HG02852 (cell line): ENCODE measurements at regions not wholly inside any gene's neighbourhood (a gene's known extent, or its start where the extent isn't known, plus 50 kb on each side); places are given as distances from the start of the nearest gene placed in this dataset.

Experiments used
- ATAC-seq: cut with Tn5 transposase; IDR thresholded peaks from one replicate; pipeline ENCODE4 v1.9.1; 2021; ENCODE audit warnings: mild to moderate bottlenecking, moderate library complexity; ENCODE audit not compliant: unreplicated experiment

DNA sequence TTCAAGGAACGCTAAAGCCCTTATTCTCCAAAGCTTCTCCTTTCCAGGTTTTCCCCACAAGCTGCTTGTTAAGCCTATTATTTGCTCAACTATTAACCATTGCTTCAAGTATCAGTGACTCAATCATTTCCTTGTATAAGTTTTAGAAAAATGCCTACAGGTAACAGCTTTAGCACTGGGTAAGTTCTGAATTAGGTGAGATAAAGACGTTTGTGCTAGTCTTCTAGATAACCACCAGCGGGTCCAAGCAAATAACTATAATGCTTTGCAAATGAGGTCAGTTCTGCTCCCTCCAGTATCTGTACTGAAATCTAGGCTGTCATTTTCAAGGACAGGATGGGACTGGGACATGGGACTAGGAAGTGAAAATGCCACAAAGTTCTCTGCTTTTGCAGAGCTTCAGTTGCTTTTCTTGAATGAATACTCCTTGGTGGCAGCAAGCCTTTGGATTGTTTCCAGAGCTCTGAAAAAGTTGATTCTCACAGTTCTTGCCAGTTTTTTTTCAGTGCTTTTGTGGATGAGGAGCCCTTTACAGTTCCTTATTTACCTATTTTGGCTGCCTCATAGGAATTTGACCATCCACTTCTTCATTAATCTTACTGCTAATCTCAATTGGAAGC, 1487.7 kb downstream of the EFNB2 start:
- ATAC-seq, result no peak

DNA sequence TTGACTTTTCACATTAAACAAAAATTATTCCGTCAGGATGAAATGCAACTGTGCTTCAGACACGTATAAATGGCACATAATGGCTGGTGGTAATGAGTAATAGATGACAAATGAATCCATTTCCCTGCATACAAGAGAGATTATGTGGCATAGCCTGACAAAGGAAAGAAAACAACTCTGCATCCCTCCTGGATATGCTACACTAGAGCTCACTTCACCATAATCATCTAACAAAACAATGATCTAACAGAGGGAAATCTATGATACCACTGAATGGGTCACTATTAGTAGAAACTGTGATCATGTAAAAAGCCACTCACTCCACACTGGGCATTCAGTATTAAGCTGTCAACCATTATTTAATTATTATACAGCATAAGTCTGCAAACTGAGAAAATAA, 1498.4 kb downstream of the EFNB2 start:
- no peak for ATAC-seq

DNA sequence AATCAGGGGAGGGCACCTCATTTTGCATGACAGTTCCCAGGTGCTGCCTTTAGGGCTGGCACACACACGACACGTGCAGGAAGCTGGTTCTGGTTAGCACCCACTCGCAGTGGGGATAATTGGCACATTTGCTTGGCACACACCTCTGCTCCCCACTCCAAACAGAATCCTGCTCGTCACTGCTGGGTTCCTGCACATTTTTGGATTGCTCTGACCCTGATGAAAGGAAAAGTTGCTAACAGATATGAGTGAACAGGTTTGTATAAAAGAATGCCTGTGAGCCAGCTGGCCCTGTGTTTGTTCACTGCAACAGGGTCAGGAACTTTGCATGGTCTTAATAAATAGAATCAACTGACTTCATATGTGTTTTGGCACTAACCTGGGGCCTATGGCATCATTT, 1500.4 kb downstream of the EFNB2 start:
- ATAC-seq, result no peak

DNA sequence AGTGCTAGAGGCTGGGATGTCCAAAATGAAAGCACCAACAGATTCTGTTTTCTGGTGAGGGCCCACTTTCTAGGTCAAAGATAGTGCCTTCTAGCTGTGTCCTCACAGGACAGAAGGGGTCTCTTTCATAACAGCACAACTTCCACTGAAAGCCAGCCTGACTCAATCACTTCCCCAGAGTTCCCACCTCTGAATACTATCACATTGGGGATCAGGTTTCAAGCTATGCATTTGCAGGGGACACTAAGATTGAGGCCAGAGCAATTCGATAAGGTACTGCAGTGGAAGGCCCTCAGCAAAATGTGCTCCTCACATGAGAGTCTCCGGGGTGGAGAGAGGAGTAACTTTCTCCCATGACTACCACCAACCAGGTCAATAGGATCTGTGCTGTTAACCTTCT, 1501.5 kb downstream of the EFNB2 start:
- ATAC-seq, result no peak

DNA sequence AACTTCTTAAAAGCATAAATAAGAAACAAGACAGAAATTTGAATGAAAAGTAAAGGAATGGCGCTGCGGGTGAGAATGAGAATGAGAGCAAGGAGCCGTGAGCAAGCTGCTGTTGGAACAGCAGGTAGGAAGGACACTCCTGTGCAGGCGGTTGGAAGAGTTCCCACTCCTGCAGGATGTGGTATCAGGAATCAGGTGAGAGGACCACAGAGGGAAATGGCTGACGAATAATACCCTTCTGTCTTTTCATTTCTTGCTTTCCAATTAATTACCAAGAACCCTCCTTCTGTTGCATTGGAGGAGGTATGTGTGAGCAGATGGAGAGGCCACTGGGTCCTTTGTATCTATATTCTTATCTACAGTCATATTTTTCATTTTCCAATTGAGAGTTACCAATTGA, 1504.2 kb downstream of the EFNB2 start:
- no peak for ATAC-seq

DNA sequence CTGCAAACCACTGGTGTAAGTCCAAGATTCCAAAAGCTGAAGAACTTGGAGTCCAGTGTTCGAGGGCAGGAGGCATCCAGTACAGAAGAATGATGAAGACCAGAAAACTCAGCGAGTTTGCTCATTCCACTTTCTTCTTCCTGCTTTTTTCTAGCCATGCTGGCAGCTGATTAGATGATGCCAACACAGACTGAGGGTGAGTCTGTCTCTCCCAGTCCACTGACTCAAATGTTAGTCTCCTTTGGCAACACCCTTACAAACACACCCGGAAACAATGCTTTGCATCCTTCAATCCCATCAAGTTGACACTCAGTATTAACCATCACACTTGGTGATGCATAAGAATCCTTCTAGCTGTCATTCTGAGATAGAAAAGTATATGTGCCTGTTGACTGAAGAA, 1504.6 kb downstream of the EFNB2 start:
- ATAC-seq, result no peak

DNA sequence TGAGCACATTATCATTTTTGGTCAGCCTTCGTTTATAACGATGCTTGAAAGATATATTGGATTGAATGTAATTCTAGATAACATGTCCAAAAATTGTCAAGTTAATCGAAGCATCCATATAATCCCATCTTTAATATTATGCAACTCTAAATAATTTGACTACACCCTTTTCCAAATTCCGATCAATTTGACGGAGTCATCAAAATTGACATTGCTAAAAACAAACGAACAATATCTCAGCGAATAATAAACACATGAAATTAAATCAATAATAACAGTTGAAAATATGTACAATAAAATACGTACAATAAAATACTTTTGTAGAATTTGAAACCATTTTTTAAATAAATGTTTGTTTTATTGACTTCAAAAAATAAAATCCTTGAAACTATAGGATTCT, 1516.4 kb downstream of the EFNB2 start:
- ATAC-seq, result no peak

DNA sequence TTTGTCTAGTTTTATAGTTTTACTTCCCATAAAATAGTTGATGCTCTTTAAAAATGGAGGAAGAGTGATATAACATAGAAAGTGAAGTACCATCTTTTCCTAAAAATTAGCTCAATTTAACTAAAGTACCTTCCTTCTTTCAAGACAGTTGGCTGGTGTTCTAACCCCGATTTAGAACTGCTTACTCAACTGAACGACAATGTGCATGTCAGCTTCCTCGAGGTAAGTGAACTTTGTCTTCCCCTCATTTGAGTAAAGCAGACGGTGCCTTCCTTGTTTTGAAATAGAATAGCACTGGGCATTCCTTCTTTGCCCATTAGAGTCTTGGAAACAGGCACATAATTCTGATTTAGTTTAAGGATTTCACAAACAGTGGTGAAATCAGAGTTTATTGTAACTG, 1519.2 kb downstream of the EFNB2 start:
- ATAC-seq, result no peak

DNA sequence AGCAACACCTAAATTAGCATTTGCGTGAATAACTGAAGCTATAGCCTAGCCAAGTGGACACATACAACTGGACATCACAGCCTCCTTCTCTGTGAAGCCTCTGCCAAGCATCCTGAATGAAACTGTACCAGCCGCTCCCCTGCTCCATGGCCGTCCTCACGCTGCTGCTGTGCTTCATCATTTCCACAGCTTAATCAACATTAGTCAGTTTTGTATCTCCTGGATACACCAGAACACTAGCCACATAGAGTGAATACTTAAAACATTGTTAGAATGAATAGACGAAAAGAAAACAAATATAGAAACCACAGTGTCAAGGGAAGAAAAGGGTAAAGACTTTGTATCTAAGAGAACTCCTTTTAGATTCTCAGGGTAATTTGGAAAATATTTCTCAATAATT, 1526.9 kb downstream of the EFNB2 start:
- ATAC-seq, result no peak

DNA sequence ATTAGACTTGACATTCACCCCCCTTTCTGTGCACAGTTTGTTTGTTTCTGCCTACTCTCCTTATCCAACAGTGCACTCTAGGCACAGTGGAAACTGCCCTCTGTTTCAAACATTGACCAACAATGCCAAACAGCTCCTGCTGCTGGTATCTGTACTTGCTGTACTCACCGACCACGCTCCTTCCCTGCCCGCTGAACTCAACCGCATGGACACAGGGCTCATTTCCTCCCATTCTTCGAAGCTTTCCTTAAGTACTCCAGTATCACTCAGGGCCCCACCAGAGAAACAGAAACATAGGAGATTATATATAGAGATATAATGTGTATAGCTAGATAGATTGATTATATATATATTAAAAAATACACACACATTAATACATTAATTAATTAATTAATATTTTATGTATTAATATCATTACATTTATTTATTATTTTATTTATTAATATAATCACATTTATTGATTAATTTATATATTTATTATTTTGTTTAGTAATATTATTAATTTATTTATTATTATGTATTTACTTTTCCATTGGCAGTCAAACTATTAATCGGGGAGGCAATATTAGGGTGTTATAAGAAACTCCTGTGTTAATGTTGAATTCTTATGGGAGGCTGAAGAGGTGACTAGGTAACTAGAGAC, 1528.2 kb downstream of the EFNB2 start:
- ATAC-seq, result no peak

DNA sequence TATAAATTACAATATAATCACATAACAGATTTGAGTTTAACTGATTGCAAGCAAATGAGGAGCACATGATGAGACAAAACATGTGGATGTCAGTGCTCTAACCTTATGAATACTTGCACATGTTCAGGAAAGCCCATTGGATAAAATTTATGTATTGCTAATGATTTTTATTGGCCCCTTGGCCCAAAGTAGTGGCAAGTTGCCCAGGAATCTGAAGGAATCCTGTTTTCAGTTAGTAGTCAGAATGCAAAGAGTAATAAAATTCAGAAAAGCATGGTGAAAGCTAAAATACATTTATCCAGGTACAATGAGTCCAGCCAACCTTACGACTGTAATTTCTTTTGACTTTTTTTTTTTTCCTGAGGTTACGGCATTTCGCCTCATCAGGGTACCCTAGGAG, 1539.4 kb downstream of the EFNB2 start:
- ATAC-seq, result no peak

DNA sequence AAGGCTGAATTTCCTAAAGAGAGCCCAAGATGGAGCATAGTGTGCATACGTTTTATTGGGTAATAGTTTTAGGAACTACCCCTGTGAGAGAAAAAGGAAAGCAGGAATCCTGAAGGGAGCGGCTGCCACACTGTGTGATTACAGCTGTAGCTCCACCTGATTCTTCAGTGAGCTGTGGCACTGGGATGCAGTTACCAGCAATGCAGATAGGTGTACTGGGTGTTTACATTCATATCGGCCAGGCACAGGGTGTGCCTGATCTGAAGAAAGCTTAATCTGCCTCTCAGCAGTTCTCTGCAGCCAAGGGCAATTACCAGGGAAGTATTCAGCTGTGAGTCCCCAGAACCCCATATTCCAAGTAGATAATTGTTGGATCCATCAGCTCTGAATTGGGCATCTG, 1541.8 kb downstream of the EFNB2 start:
- no peak for ATAC-seq

DNA sequence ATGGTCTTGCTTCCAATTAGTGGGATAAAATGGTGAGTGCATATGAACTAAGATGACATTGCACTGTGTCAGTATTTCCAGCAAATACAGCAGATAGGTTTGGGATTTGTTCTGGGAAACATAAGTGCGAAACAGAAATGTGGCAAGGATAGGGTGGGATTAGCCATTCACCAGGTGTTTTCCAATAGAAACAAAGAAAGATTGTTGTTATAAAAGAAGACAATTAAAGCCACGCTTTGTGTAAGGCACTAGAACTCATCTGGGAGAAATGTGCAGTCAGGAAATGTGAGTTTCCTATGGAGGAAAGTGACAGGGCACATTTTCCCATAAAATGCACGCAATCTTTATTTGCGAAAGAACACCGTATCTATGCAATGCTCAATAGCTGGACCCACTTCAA, 1547.8 kb downstream of the EFNB2 start:
- no peak for ATAC-seq

DNA sequence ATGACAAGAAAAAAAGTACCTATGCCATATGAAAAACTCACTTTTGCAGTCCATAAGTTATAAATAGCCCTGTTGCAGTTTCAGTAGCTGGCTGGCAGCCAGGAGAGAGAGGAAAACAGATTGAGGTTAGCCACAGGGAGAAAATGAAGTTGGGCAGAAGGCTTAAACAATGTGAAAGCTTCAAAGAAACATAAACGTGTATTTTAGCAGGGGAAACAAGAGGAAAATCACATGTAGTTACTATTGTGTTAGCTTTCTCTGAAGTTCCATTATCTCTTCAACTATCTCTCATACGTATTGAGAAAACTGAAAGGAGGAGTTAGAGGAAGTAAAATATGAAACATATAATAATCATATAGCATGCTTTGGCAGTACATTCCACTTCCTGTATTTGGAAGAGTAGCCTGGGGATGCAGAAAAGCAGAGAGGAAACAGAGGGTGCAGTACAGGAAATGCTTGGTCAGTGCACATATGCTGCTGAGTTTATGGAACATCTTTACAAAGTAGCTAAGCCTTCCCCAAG, 1551.1 kb downstream of the EFNB2 start:
- ATAC-seq, result peak; percentile 72

DNA sequence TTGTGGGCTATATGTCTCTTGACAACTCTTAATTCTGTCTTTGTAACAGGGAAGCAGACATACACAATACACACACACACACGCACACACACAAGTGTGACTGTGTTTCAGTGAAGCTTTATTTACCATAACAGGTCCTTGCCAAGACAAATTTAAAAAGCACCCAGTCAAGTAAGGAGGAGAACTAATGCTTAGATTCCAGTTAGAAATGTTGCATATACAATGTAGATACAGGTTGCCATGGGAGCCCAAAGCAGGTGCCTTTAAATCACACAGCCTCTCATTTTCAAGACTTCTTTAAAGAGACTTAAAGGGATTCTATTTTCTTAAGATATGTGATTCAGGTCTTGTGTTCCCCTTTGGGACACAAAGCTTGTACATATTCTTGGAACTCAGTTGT, 1551.9 kb downstream of the EFNB2 start:
- no peak for ATAC-seq

DNA sequence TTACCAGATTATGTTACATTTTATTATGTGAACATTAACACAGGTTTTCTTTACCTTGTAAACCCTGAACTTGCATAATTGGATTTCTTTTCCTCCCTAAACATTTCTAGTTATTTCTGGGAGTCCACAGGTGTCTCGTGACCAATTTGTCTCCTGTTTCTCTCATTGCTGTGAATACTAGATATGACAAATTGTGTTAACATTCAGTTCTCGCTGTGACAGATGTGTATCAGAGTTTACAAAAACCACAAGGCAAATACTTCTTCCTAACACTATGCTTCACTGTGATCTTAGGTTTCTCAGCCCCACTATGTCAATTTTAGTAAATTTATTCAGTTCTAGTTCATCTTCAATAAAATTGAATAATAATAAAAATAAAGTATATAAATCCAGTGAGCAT, 1554.9 kb downstream of the EFNB2 start:
- ATAC-seq, result peak; percentile 14

DNA sequence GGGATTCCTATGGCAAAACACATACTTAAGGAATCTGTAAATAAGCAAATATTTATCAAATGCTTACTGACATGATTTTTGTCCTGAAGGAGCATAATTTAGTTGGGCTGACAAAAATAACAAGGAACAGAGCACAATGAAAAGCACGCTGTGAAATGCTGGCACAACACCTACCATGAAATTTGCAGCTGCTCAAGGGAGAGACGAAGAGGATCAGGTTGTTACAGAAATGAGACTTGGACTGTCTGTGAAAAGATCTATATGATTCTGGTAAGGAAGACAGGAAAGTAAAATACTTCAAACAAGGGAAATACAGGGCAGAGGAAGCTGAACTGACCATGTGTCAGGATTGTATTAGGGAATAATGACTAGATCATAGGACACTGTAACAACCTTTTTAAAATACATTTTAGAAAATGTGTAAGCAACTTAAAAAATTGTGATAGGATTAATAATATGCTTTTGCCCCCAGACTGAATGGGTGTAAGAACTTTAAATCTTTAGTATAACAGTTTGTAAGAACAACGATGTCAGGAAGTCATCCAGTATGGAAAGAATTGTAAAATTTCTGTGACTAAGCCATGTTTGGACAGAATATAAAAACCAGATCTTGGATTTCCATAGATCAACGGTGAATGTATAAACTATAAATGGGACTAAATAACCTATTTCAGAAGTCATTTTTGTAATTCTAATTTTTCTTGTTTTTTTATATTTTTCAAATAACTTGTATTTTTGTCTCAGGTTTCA, 1556.0 kb downstream of the EFNB2 start:
- ATAC-seq, result no peak

DNA sequence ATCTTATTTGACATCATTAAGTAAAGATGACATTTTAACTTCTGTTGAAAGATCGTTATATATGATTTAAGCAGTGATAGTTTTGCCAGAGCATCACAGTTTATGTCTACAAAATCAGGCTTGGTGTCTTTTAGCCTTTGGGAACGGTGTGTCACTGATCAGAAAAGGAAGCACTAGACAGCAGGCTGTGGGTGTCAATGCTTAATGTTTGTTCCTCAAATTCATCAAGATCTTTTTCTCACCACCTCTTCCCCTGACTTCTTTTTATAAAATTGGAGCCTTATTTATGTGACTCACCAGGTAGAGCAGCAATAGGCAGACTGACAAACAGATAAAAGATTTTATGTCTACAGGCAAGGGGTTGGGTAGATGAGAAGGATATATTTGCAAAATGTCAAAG, 1558.5 kb downstream of the EFNB2 start:
- no peak for ATAC-seq

DNA sequence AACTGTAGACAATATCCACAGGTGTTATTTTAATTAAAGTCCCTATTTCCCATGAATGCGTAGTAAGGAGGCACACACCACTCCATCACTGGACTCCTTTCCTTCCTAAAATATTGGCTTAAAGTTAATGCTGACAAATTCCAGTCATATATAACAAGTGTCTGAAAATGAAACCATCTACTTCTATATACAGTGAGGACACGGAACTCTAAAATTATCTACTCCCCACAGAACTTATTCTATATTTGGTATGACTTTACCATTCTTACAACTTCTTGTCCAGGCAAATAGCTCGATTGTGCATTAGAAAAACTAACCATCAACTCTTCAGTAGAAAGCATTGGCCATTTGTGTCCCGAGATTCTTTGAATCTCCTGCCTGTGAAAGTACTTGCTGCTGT, 1560.2 kb downstream of the EFNB2 start:
- peak; percentile 85 for ATAC-seq

DNA sequence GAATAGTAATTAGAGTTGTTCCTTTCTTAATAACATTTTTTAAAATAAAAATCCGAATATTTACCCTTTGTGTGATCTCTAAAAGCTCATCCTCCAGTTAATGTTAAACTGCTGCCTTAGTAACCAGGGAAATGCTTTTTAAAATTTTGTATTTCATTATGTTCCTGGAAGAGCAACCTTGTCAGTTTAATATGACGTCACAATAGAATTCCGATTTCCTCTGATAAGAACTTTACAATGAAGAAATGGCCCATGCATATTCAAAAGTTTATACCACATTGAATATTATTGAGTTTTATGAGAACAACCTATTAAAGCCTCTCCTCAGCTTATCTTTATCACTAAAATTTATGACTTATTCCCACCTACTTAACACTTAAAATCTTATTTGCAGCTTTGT, 1566.6 kb downstream of the EFNB2 start:
- no peak for ATAC-seq

DNA sequence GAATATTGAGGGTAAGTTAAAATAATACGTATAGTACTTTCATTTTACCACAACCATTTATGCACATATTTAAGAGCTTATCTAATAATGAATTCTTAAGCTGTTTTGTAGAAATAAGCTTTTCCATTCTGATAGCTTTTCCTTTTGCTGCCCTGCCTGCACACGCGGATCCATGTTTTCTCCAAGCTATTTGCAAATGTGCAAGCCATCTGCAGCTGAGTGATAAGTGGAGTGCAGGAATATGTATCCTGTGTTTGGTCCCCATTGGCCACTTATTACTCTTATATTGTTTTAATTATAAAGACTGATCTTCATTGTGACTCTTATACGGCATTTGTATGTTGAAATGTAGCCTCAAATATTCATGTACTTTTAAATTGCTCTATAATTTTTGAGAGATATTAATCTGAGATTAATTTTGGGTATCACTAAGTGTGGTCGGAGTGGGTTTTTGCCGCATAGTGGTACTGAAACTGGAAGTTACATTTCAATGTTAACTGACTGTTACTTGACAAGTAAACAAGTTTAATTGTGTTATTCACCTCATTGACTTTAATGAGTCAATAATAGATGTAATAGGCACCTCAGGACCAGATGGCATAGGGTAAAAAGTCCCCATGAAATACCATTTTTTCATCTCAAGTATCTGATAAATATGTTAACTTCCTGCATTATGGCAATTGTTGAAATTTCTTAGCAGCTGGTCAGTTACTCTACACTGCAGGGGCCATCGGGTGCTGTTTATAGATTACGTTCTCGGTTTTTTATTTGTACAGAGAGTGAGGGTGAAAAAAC, 1567.4 kb downstream of the EFNB2 start:
- ATAC-seq, result no peak
